HG03159 (cell line): ENCODE measurements at regions not wholly inside any gene's neighbourhood (a gene's known extent, or its start where the extent isn't known, plus 50 kb on each side); places are given as distances from the start of the nearest gene placed in this dataset.
"Not testable (repeated sequence)": the region's sequence is repeated elsewhere in the genome, so short reads cannot be mapped to it uniquely, and the experiment has no call there.

Source experiments
- ATAC-seq: cut with Tn5 transposase; IDR thresholded peaks from one replicate; pipeline ENCODE4 v1.9.1; 2021; ENCODE audit warnings: mild to moderate bottlenecking, moderate library complexity; ENCODE audit not compliant: unreplicated experiment

GRCh38 chr2:48043131-48043700 lies 136.9 kb upstream of the FBXO11 start:
- no peak for ATAC-seq

DNA sequence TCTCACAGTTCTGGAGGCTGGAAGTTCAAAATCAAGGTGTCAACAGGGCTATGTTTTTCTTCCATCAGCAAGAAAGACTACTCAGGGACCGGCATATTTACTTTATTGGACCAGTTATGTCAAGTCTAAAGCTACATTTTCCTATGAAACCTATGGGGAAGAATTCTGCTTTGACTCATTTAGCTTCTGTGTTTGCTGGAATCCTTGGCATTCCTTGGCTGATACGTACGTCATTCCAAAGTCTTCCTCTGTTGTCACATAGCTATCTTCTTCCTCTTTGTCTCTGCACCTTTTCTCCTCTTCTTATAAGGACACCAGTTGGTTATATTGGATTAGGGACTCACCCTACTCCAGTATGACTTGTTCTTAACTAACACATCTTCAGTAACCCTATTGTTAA lies 137.4 kb upstream of the FBXO11 start:
- ATAC-seq, result no peak

DNA sequence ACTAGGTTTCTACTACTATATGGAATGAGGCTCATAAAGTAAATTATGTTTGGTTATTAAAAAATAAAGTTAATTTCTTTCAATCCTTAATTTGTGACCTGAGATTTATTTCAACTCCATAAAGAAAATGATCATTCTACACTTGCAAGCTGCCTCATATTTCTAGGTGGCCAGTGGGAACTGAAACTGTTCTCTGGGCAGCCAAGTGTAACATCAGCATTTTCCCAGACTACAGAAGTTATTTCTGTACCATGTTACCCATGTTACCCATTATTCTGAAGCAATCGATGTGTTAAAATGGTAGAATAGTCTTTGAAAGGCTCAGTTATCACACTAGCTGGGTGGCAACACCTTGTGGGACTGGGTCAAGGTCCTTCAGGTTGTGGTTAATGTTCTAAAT lies 139.3 kb upstream of the FBXO11 start:
- ATAC-seq, result no peak

DNA sequence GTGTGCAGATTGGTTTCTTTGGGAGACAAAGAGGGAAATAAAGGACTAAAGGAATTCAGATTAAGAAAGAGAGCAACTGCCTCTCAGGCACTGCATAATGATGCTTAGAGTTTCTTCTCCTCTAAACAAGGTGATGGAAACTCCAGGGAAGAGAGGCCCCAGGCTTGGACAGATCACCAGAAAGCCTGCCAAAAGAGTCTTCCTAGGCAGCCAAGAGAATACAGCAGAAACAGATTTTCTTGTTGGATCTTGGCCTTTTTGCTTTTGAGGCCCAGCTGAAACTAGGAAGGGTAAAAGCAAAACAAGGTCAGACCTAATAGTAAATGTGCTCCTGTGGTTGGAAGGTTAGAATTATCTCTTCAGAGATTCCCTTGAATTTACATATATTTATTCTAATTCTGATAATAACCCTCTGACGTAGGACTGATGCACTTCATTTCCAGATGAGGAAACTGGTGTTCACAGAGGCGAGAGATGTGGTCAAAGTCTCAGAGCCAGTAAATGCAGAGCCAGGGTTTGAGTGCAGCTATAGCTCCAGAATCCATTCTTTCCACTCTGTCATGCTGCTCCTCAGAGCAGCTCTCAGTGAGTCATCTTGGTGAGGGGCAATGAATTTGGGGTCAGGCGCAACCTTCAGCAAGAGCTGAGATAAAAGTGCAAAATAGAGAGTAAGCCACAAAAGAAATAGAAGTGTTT lies 142.3 kb upstream of the FBXO11 start:
- ATAC-seq, result no peak

DNA sequence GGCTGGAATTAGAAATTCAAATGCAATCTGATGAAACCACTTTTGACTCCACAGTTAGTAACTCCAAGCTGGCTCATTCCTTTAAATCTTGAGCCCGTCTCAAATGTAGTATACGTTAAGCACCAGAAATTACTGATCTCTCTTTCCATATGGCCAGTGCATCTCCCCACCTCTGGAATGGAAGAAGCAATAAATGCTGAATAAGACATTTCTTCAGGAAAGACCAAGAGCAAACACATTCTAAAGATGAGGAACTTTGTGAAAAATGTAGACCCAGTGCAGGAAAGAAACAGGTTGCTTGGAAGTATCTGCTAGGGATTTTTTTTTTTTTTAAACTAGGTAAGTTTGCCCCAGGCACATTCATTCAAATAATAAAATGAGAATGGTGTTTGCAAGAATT lies 143.1 kb upstream of the FBXO11 start:
- ATAC-seq, result no peak

- ATAC-seq, result no peak
Observed at GRCh38 chr2:48050711-48051110, 144.4 kb upstream of the FBXO11 start.

DNA sequence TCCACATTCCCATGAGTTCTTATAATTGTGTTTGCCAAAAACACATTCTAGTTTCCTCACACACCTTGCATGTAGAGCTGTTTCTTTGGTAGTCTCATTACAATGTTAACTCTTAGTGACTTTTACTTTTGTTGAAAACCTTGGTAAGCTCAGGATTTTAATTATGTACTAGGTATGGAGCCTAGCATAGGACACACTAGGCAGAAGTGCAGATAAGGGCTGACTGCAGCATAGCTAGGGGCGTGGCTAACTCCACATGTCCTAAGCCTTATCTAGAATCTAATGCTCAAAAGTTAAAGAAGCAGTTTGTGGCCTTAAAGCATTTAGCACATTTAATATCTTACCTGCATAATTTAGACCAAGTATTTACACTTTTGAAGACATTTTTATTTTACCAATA lies 153.7 kb upstream of the FBXO11 start:
- no peak for ATAC-seq

DNA sequence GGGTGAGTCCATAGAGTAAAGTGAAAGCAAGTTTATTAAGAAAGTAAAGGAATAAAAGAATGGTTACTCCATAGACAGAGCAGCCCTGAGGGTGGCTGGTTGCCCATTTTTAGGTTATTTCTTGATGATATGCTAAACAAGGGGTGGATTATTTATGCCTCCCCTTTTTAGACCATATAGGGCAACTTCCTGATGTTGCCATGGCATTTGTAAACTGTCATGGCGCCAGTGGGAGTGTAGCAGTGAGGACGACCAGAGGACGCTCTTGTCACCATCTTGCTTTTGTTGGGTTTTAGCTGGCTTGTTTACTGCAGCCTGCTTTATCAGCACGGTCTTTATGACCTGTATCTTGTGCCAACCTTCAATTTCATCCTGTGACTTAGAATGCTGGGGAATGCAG lies 155.4 kb upstream of the FBXO11 start:
- ATAC-seq, result not testable (repeated sequence)

- ATAC-seq, result no peak
Observed at GRCh38 chr2:48065096-48065495, 158.8 kb upstream of the FBXO11 start.

GRCh38 chr2:48066000-48066399 lies 159.7 kb upstream of the FBXO11 start:
- ATAC-seq, result no peak

DNA sequence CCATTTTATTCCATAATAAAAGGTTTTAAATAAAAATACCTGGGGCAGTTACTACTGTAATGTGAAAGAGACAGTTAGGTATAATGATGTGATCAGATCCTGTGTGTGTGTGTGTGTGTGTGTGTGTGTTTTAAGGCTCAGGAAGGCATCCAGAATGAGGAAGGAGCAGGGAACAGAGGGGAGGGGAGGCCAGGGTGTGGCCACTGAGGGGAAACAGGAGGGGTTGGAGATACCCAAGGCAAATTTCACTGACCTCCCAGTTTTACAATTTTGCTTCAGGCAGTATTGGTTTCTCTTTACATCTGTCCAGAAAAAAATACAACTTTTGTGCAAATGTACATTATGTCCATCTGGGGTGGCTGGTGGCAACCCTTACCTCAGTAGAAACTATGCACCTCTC lies 163.5 kb upstream of the FBXO11 start:
- ATAC-seq, result no peak

GRCh38 chr2:48070415-48070814 lies 164.1 kb upstream of the FBXO11 start:
- ATAC-seq, result no peak

DNA sequence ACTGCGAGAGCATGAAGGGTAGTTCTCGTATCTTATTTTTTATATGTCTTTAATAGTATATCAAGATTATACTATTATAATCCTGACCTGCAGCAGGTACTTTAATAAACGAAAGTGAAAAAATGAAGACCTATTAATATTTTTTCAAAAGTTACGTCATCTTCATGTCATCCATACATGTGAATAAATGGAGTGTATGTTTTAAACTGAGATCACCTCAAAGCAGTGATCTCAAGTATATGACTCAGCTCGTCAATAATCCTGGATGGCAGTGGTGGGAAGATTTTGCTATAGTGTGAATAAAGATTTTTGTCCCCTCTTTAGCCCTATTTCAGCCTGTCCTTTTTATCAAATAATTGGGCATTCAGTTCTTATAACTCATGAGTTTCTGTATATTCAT lies 166.3 kb upstream of the FBXO11 start:
- no peak for ATAC-seq

GRCh38 chr2:48075631-48076030 lies 169.3 kb upstream of the FBXO11 start:
- ATAC-seq, result no peak

DNA sequence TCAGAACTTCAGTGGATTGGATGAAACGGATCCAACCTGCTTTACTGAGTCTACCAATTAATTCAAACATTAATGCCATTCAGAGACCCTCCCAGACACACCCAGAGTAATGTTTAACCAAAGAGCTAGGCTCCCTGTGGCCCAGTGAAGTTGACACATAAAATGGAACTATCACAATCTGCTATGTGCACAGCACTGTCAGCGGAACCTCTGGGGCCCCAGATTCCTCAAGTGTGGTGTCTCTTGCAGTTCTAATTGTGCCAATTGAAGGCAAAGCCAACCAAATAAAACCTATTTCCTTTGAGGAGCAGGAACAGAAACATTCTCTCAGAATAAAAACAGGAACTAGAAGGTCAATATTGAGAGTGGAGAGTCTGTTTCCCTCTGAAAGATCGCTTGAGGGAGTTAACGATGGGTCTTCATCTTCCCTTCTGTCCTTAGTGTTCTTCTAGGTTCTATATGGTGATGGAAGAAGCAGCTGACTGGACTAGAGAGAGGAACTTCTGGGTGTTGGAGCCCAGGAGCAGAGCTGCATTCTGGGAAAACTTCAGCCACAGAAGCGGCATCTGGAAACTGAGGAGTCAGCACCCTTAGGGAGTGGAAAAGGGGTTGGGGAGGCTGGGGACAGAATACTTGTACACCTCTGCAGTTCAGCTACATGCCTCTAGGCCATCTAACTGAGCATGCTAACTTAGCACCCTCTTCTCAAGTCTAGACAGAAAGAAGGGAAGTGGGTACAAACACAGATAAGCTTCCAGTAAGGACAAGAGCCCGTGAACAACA lies 174.4 kb upstream of the FBXO11 start:
- no peak for ATAC-seq

DNA sequence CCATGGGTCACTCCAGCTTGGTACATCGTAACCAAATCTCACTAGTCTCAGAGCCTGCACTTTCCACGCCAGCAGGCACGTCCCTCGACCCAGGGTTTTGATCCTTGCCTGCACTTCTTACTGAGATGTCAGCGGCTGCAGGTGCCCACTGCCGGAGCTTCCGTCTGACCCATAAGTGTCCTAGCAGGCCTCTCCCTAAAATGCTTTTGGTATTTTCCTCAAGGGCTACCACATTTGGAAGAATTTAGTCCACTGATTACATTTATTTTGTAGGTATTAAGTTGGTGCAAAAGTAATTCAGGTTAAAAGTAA lies 175.0 kb upstream of the FBXO11 start:
- ATAC-seq, result no peak

DNA sequence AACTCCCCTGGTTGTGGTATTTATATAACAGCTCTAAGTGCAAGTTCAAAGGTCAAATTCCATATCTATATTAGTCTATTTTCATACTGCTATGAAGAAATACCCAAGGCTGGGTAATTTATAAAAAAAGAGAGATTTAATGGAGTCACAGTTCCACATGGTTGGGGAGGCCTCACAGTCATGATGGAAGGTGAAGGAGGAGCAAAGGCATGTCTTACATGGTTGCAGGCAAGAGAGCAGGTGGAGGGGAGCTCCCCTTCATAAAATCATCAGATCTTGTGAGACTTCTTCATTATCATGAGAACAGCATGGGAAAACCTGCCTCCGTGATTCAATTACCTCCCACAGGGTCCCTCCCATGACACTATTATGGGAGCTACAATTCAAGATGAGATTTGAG lies 179.6 kb upstream of the FBXO11 start:
- ATAC-seq, result no peak

DNA sequence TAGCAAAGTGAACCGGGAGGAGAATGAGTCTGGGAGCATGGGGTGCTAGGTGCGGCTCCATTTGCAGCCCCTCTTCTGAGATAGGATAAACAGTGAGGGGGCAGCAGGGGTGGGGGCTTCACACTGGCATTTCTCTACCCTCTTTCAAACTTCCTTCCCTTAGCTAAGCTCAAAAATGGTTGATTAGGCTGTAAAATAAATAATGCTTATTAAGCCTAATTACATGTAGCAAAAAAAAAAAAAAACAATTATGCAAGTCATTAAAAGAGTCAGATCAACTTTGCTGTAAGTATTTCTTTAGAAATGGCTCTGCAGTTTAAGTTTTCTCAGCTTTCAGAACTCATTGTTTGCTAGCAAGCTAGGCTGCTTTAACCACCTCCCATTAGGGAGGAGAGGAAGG lies 182.7 kb upstream of the FBXO11 start:
- no peak for ATAC-seq

- ATAC-seq, result no peak
Observed at GRCh38 chr2:48089644-48090043, 183.3 kb upstream of the FBXO11 start.

GRCh38 chr2:48092846-48093803 lies 186.8 kb upstream of the FBXO11 start:
- no peak for ATAC-seq

DNA sequence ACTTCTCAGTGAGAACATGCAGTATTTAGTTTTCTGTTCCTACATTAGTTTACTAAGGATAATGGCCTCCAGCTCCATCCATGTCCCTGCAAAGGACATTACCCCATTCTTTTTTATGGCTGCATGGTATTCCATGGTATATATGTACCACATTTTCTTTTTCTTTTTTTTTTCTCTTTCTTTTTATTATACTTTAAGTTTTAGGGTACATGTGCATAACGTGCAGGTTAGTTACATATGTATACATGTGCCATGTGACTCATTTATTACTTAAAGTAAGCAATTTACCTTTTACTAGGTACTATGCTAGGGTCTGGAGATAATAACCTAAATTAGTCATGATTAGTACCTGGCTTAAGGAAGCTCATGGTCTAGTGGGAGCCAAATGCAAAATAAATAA lies 190.5 kb upstream of the FBXO11 start:
- not testable (repeated sequence) for ATAC-seq
